ENCODE measurements at regions not wholly inside any gene's neighbourhood (a gene's known extent, or its start where the extent isn't known, plus 50 kb on each side); places are given as distances from the start of the nearest gene placed in this dataset.

DNA sequence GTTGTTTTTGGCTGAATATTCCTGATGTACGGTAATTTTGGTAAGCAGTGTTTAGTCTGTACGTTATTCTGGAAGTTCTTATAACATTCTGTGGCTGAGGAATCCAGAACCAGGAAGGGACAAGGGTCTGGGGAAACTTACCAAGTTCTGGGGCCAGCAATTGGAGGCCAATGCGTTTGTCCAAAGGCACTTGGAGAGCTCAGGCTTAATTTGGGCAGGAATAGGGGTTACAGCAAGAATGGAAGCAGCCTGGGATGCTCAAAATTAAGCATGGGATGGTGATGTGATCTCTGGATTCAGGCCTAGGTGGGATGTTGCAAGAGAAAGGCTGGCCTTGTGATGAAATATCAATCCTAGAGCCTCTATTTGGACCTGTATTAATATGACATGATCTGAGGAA, 235.2 kb upstream of the NOX3 start:
- TF ChIP-seq, protein P1, sequence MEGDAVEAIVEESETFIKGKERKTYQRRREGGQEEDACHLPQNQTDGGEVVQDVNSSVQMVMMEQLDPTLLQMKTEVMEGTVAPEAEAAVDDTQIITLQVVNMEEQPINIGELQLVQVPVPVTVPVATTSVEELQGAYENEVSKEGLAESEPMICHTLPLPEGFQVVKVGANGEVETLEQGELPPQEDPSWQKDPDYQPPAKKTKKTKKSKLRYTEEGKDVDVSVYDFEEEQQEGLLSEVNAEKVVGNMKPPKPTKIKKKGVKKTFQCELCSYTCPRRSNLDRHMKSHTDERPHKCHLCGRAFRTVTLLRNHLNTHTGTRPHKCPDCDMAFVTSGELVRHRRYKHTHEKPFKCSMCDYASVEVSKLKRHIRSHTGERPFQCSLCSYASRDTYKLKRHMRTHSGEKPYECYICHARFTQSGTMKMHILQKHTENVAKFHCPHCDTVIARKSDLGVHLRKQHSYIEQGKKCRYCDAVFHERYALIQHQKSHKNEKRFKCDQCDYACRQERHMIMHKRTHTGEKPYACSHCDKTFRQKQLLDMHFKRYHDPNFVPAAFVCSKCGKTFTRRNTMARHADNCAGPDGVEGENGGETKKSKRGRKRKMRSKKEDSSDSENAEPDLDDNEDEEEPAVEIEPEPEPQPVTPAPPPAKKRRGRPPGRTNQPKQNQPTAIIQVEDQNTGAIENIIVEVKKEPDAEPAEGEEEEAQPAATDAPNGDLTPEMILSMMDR (IDR thresholded peaks at IDR 0.05) = no peak
- no peak for TF ChIP-seq EZH2phosphoT487 (IDR thresholded peaks at IDR 0.05)

Data from neural progenitor cell (in vitro differentiated cells).